ENCODE measurements at regions not wholly inside any gene's neighbourhood (a gene's known extent, or its start where the extent isn't known, plus 50 kb on each side); places are given as distances from the start of the nearest gene placed in this dataset.
A peak's percentile ranks its signal among the peaks of the same experiment; 100 is the strongest.
"Not testable (repeated sequence)": the region's sequence is repeated elsewhere in the genome, so short reads cannot be mapped to it uniquely, and the experiment has no call there.

DNA sequence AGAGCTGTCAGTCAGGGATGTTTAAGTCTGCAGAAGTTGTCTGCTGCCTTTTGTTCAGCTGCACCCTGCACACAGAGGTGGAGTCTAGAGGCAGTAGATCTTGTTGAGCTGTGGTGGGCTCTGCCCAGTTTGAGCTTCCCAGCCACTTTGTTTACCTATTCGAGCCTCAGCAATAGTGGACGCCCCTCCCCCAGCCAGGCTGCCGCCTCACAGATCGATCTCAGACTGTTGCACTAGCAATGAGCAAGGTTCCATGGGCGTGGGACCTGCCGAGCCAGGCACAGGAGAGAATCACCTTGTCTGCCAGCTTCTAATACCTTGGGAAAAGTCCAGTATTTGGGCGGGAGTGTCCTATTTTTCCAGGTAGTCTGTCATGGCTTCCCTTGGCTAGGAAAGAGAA is 225.1 kb upstream of the RASA1 start:
- no peak for DNase-seq (ENCODE audit: low read depth in 2 of 2, low spot score in 1 of 2)

DNA sequence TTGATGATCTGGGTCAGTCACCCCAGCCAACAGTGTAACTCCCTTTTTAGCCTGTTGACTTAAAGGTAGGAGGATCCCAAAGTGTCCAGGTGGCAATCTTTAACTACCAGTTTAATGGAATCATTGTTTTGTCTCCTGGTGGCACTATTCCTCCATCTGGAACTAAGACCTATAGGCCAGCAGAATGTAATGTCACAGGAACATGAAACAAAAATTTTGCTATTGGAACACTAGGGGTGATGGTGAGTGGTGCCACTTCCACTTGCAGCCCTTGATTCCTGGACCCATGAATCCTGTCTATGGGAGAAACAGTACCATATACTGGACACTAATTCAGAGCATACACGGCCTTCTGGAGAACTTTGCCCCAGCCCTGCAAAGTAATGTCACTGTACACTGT is 219.5 kb upstream of the RASA1 start:
- DNase-seq (ENCODE audit: low read depth in 2 of 2, low spot score in 1 of 2) = no peak

DNA sequence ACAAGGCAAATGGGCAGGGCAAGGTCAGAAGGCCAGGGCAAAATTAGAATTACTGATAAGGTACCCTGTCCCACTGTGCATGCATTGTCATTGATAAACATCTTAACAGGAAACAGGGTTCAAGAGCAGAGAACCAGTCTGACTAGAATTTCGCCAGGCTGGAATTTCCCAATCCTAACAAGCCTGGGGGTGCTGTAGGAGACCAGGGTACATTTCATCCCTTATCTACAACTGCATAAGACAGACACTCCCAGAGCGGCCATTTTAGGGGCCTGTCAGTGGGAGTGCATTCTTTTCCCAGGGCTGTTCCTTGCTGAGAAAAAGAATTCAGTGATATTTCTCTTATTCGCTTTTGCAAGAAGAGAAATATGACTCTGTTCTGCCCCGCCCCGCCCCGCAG is 218.7 kb upstream of the RASA1 start:
- not testable (repeated sequence) for DNase-seq (ENCODE audit: low read depth in 2 of 2, low spot score in 1 of 2)

DNA sequence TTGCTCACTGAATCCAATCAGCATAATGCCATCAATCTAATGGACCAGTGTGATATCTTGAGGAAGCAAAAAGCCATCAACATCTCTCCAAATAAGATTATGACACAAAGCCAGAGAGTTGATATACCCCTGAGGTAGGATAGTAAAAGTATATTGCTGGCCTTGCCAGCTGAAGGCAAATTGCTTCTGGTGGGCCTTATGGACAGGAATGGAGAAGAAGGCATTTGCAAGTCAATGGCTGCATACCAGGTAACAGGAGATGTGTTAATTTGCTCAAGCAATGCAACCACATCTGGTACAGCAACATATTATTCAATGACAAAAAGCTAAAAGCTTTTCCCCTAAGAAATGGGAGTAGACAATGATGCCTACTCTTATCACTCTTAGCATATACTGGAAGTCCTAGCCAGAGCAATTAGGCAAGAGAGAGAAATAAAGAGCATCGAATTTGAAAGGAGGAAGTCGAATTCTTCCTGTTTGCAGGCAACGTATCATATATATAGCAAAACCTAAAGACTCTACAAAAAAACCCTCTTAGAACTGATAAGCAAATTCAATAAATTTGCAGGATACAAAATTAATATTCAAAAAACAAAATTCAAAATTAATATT is 216.1 kb upstream of the RASA1 start:
- no peak for DNase-seq (ENCODE audit: low read depth in 2 of 2, low spot score in 1 of 2)

DNA sequence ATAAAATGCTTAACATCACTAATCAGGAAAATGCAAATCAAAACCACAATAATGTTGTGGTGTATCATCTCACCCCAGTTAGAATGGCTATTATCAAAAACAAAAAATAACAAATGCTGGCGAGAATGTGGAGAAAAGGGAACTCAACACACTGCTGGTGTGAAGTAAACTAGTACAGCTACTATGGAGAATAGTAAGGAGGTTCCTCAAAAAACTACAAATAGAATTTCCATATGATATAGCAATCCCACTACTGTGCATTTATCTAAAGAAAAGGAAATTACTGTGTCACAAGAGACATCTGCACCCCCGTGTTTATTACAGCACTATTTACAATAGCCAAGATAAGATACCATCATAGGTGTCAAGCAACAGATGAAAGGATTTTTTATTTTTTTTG is 214.5 kb upstream of the RASA1 start:
- no peak for DNase-seq (ENCODE audit: low read depth in 2 of 2, low spot score in 1 of 2)

DNA sequence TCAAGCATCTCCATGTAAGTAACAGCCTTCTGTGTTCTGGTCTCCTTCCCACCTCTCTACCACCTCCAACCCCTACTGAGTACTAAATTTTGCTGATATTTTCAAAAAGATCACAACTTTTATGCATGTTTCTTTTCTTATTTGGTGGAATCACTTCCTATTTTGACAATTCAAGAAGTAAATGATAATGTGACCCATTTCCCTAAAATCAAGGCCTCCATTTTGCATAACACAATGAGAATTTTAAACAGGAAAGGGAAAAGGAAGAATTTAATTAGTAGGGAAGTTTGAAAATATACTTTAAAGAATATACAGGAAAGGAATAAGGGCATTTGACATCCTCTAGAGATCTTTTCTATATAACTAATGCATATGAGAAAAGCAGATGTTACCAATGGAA is 212.9 kb upstream of the RASA1 start:
- DNase-seq (ENCODE audit: low read depth in 2 of 2, low spot score in 1 of 2) = no peak

DNA sequence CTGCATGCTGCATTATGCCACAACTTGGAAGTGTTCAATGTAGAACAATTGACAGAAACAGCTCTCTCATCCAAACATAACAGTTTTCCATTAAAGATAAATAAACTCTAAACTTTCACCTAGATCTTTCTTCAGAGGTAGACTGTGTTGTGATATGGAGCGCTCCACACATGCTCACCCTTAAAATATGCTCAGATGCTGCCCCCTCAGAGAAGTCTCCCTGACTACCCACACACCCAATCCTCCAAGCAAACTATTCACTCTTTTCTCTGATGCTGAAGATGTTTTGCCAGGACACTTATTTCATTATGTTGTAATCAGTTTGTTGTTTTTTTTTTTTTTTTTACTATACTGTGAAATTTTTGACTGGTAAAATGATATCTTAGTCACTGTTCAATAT is 206.6 kb upstream of the RASA1 start:
- DNase-seq (ENCODE audit: low read depth in 2 of 2, low spot score in 1 of 2) = no peak

DNA sequence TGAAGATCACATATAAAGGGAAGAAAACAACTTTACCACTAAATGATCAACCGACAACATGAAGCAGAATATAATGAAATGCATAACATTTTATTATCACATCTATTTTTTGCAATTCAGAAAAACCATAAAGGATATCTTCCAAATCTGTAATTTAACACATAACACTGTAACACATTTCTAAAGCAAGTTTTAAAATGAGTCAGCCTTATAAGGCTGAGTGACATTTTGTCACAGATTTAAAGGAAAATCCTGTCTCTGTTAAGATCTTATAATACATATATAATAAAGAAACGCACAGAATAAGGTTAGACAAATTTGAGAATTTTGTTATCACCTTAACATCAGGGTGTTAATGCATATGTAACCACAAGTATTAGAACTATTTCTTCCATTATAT is 198.4 kb upstream of the RASA1 start:
- DNase-seq (ENCODE audit: low read depth in 2 of 2, low spot score in 1 of 2) = no peak

DNA sequence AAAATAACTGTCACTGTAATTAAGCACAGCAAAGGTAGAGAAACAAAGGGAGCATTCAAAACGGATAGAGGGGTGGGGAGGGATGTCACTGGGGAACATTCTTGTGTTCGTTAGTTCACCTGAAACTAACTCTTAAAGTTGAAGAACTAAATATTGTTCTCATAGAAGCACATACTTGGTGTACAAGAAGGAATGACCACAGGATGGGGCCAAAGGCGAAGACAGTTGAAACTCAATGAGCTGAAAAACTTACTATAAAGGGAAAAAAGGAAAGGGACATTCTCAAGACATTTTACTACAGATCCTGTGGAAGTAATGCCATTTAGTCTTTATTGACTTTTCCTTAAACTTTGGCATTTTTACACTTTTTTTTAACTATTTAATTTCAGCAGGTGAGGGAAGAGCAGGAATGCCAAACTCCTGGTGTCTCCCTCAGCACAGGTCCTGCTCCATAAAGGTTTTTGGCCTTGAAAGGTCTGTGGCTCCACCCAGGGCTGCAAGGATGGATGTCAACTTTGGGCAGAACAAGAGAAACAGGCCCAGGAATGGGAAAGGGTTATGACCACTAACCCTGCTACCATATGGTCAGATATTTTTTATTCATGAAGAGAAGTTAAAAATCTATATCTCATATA is 197.6 kb upstream of the RASA1 start:
- DNase-seq (ENCODE audit: low read depth in 2 of 2, low spot score in 1 of 2) = no peak

DNA sequence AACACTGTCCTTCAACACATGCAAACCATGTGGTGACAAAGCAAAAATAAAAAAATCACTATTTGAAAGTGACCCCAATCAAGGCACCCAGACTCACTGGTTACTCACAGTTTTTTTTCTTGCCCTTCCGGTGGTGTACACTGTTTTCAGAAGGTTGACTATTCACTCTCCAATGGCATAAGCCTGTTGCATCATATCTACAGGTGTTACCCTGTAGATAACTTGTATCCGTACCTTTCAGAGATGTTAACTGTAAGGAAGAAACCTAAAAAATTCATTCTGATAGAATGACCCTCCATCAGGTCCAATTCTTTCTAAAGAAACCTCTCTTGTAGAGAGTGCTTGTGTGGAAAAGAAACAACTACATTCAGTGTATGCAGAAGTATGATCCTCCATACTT is 193.6 kb upstream of the RASA1 start:
- DNase-seq (ENCODE audit: low read depth in 2 of 2, low spot score in 1 of 2) = no peak

DNA sequence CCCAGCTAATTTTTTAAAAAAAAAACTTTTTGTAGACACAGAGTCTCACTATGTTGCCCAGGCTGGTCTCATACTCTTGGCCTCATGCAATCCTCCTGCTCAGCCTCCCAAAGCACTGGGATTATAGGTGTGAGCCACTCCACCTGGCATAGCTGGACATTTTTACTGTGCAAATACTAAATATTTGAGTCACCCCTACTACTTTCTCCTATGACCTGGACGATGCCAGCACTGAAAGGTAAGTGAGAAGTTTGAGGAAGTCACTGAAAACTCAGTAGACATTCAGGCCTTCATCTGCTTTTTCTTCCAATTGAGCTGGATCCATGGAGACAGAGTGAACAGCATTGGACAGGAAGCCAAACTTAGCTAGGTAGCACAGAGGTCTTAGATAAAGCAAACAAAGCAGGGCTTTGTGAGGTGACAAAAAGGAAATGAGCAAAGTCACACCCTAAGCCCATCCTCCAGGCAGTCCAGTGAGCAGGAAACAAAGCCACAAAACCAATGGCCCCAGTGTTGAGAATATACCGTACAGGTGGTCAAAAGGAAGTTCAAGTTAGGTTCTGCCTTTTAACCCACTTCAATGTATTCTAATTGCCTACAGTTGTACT is 192.6 kb upstream of the RASA1 start:
- no peak for DNase-seq (ENCODE audit: low read depth in 2 of 2, low spot score in 1 of 2)

DNA sequence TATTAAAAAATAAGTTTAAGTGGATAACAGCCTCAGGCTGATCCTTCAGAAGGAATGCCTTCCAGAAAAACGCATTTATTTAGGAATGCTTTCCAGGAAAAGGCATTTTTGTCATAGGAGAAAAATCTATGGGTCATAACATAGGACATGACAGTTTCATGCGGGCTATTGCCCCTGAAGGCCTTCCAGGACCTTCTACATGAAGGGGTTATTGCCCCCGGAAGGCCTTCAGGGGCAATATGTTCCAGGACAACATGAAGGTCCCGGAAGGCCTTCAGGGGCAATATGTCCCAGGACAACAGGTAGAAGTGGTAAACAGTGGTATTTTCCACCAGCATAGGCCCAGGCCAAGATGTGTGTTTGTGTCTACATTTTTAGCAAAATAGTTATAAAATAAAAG is 191.3 kb upstream of the RASA1 start:
- no peak for DNase-seq (ENCODE audit: low read depth in 2 of 2, low spot score in 1 of 2)

DNA sequence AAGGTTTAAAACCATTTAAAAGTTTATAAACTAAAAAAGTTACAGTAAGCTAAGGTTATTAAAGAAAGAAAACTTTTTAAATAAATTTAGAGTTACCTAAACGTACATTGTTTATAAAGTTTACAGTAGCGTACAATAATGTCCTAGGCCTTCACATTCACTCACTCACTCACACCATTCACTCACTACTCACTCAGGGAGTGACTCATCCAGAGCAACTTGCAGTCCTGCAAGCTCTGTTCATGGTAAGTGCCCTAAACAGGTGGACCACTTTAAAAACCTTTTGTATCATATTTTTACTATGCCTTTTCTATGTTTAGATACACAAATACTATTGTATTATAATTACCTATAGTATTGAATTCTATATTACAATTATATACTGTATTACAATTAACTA is 190.8 kb upstream of the RASA1 start:
- DNase-seq (ENCODE audit: low read depth in 2 of 2, low spot score in 1 of 2) = no peak

DNA sequence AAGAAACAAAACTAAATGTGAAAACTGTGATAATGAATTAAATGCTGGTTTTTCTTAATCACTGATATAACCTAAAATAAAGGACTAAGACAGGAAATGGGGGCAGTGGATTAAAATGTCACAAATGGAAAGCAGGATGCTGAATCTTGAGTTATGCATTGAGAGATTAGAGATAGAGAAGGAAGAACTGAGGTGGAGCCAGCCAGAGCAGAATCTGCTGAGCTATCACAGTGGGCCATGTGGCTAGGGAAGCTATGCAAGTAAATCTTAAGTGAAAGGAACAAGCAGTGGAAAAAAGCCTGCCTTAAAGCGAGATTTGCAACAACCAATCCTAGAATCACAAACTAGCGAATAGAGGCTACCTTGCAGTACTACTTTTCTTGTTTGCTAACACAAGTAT is 188.5 kb upstream of the RASA1 start:
- no peak for DNase-seq (ENCODE audit: low read depth in 2 of 2, low spot score in 1 of 2)

DNA sequence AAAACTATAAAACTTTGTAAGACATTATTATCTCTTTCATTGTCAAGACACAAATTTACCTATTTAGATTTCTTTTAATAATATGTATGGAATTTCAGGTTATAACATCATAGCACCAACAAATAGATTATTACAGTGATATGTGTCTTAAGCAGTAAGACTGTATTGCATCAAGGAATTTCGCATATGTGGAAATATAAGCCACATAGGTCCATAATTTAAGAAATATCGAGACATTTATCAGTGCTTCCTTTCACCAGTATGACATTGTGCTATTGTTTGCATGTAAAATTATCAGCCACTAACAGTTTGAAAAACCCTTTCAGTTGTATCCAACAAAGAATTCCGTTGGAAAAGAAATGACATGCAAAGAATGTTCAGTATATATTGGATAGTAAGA is 186.7 kb upstream of the RASA1 start:
- DNase-seq (ENCODE audit: low read depth in 2 of 2, low spot score in 1 of 2) = no peak

DNA sequence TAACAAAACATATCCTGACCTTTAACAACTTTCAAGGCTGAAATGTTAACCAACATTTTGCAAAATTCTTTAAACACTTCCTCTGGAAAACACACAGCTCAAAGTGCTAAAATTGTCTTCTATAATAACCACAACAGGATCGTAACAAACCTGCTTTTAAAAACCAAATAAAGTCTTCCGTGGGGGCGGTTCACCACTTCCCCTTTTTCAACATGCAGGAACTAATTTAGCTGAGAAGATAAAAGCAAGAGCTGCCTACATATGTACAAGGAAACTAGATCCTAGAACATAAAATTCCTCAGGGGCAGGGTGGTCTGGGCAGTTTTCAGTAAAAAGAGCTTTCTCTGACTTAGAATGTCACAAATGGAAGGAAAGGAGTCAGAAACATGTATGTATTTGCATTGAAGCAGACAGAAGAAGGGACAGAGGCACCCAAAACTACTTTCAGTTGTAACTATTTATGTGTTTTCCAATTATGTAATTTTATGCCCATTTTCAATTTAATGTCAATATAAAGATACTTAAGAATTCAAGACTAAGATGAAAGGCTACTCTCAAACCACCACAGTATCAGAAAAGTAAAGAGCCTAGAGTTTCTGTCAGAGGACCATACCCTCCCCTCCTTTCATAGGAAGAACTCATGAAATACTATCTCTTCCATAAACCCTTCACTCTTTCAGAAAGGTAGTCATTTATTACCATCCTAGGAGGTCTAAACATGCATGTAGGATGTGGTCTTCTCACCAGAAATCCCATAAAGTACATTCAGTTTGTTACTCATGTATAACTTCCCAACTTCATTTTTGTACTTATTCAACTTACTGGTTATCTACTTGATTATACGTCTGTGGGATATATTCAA is 185.9 kb upstream of the RASA1 start:
- peak in 1 of 2 donors; percentile 19 for DNase-seq (ENCODE audit: low read depth in 2 of 2, low spot score in 1 of 2)

DNA sequence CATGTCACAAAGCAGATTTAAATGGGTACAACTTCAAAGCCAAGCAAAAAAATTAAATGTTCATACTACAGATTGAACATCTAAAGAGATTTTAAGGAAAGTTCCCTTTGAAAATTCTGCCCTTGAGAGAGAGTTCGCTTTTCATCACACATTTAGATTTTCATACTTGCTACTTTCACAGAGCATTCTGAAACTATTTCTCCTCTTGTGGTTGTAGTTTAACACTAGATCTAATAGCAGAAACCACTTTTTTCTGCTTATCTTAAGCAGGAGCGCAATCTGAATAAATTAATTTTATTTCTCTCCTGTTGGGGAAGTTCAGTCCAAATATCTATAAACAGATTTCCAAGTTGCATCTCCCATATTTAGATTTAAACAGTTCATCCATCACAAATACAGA is 173.3 kb upstream of the RASA1 start:
- no peak for DNase-seq (ENCODE audit: low read depth in 2 of 2, low spot score in 1 of 2)

DNA sequence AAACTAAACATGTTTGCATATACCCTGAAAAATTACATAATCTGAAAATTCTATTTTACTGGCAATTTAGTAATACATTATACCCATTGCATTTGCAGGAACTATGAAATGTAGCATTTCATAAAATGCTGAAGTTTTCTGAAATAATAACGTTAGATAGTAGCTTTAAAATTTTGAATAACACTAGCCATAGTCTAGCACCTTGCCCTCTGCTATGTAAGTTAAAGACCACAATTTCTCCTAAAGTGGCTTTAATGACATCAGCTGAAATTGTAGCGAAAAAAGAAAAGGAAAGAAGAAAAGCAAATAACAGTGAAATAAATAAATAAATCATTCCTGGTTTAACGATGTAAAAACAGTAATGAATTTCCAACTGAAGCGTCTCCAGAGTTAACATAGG is 172.8 kb upstream of the RASA1 start:
- DNase-seq (ENCODE audit: low read depth in 2 of 2, low spot score in 1 of 2) = no peak

DNA sequence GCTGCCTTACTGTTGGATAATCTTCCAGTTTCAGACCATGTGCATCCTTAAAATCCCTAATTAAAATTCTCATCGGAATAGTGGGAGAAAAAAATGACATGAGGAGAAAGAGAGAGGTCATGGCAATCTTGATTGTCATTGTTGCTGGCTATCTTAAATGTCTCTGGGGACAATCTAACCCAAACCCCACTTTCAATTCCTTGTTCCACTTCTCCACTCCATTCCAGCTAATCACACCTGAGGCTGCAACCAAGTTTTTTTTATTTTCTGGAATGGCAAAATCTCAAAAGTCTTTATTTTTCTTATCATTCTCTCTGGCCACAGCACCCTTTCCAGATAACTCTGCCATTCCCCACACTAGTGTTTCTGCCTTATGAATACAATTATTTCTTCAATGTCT is 171.9 kb upstream of the RASA1 start:
- no peak for DNase-seq (ENCODE audit: low read depth in 2 of 2, low spot score in 1 of 2)

DNA sequence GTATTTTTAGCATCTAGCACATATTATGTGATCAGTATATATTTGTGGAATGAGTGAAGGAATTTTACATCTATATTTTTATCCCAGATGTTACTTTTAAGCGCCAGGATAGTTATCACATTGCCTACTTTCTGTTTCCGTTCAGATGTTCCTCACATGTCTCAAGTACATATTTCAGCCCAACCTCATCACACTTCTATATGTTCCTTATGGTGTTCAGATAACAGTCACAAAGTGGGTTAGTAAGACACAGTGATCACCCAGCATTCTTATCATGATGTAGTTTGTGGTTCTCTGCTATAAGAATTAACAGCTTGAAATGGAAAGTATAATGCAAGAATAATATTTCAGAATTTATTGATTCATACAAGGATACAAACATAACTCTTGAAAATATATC is 170.0 kb upstream of the RASA1 start:
- DNase-seq (ENCODE audit: low read depth in 2 of 2, low spot score in 1 of 2) = no peak

DNA sequence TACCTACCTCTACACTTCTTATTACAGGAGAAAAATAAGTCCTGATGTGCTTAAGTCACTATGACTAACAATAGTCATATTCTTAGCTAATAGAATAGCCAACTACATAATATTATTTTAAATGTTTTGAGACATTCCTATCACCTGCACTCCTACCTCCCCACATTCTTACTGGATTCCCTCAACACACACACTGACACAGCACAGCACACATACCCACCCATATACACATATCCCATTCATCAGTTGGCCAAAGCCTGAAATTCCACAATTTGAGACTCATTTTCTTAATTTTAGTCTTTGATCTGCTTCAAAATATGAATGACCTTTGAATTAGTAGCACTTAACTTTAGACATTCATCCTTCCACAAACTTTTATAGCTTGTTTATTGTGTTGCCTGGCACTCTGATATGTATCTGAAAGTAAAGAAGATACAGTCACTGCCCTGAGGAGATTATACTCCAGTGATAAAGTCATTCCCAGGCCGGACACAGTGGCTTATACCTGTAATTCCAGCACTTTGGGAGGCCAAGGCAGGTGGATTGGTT is 168.3 kb upstream of the RASA1 start:
- no peak for DNase-seq (ENCODE audit: low read depth in 2 of 2, low spot score in 1 of 2)

DNA sequence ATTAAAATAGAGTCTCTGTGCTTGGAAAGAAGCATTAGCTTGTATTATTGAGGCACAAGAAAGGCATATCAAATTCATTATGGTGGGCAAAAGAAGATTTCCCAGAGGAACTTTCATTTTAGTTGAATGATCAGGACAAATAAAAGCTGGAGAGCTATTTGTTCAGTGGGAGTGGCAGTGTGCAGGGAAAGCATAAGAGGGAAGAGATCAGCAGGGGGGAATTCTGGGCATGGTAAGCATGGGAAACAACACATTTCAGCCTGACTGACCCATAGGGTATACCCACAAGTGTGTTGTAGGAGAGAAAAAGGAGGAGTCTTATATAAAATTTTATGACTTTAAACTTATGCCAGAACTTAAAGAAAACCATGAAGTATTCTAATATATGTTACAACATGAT is 167.7 kb upstream of the RASA1 start:
- DNase-seq (ENCODE audit: low read depth in 2 of 2, low spot score in 1 of 2) = no peak

All from stimulated activated CD8-positive, alpha-beta memory T cell treated with anti-CD3 and anti-CD28 coated beads, Interleukin-4, amount 100 ng/mL, for 1 hour (primary cell).